Posterior cingulate gyrus (tissue), 11 donors: ENCODE measurements at regions not wholly inside any gene's neighbourhood (a gene's known extent, or its start where the extent isn't known, plus 50 kb on each side); places are given as distances from the start of the nearest gene placed in this dataset.
"Not testable (repeated sequence)": the region's sequence is repeated elsewhere in the genome, so short reads cannot be mapped to it uniquely, and the experiment has no call there.

ENCODE experiments used
- DNase-seq, 10 donors: peaks; one replicate each; pipeline versions ENCODE4 v3.0.0 to v3.0.0-alpha.2; 2020 to 2021; ENCODE audit warnings: mixed read lengths in 3 of 10
- intact Hi-C: fragments of 100-400 bp; cut with DNase I; formaldehyde crosslinking; loops from one replicate; pipeline ENCODE4 v1.15.1; 2023

- intact Hi-C loops, DNase-seq: not testable (repeated sequence)
Observed at GRCh38 chr1:29997818-29998217, 725.6 kb downstream of the MATN1 start.

GRCh38 chr1:29993950-29994349, 729.4 kb downstream of the MATN1 start:
- intact Hi-C loops = no loop called here
- no peak for DNase-seq

GRCh38 chr1:29991815-29992214, 731.6 kb downstream of the MATN1 start:
- intact Hi-C loops = no loop called here

GRCh38 chr1:29991025-29991424, 732.4 kb downstream of the MATN1 start:
- intact Hi-C loops = no loop called here
- no peak for DNase-seq

More at GRCh38 chr1:29991815-29992214, 731.6 kb downstream of the MATN1 start:
- DNase-seq = no peak

- DNase-seq = no peak
- intact Hi-C loops = no loop called here
Observed at GRCh38 chr1:29990304-29990703, 733.1 kb downstream of the MATN1 start.

GRCh38 chr1:29986986-29987385, 736.4 kb downstream of the MATN1 start:
- intact Hi-C loops = no loop called here
- peak in 1 of 10 donors; percentile 28 for DNase-seq

GRCh38 chr1:29985606-29985945, 737.8 kb downstream of the MATN1 start:
- DNase-seq = no peak
- intact Hi-C loops = no loop called here

- DNase-seq = no peak
- intact Hi-C loops = no loop called here
Observed at GRCh38 chr1:29984862-29985605, 738.4 kb downstream of the MATN1 start.

GRCh38 chr1:29984166-29984861, 739.1 kb downstream of the MATN1 start:
- DNase-seq = no peak
- intact Hi-C loops = no loop called here

- DNase-seq = no peak
- intact Hi-C loops = no loop called here
Observed at GRCh38 chr1:29983321-29983720, 740.1 kb downstream of the MATN1 start.

GRCh38 chr1:29981586-29982239, 741.7 kb downstream of the MATN1 start:
- intact Hi-C loops = no loop called here
- peak in 1 of 10 donors; percentile 36 for DNase-seq

GRCh38 chr1:29977550-29977949, 741.2 kb downstream of the PTPRU start:
- intact Hi-C loops = no loop called here
- DNase-seq = no peak

GRCh38 chr1:29975036-29975694, 738.8 kb downstream of the PTPRU start:
- intact Hi-C loops = no loop called here
- peak in 1 of 10 donors; percentile 18 for DNase-seq

GRCh38 chr1:29974316-29974724, 738.0 kb downstream of the PTPRU start:
- intact Hi-C loops = no loop called here
- DNase-seq = no peak

GRCh38 chr1:29973406-29973805, 737.1 kb downstream of the PTPRU start:
- intact Hi-C loops = no loop called here
- DNase-seq = no peak

GRCh38 chr1:29972421-29973053, 736.2 kb downstream of the PTPRU start:
- intact Hi-C loops = no loop called here
- no peak for DNase-seq

- peak in 1 of 10 donors; percentile 34 for DNase-seq
- intact Hi-C loops = no loop called here
Observed at GRCh38 chr1:29971703-29972102, 735.4 kb downstream of the PTPRU start.

- peak in 1 of 10 donors; percentile 36 for DNase-seq
- intact Hi-C loops = no loop called here
Observed at GRCh38 chr1:29970747-29971325, 734.5 kb downstream of the PTPRU start.

- intact Hi-C loops = no loop called here
- DNase-seq = peak in 7 of 10 donors; percentile 21 to 90 (median 65)
Observed at GRCh38 chr1:29969576-29969975, 733.3 kb downstream of the PTPRU start.

GRCh38 chr1:29967261-29967660, 730.9 kb downstream of the PTPRU start:
- intact Hi-C loops = no loop called here

More at GRCh38 chr1:29967261-29967660, 730.9 kb downstream of the PTPRU start:
- DNase-seq = peak in 1 of 10 donors; percentile 34
